ENCODE measurements at regions not wholly inside any gene's neighbourhood (a gene's known extent, or its start where the extent isn't known, plus 50 kb on each side); places are given as distances from the start of the nearest gene placed in this dataset.
"Not testable (repeated sequence)": the region's sequence is repeated elsewhere in the genome, so short reads cannot be mapped to it uniquely, and the experiment has no call there.

DNA sequence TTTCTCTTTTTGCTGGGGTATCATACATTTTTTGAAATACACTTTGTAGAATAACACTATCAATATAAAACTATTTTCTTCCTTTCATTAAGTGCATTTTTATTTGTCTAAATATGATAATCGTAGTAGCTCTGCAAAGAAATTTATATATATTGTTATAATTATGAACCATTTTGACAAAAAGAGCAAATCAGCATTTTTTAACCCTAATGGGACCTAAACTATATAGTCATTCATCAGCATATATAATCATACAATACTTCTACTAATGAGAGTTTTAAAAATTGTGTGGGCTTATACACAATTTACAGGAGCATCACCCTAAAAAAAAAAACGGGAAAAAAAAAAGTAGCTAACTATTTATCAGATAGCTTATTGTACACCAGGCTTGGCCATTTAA, 329.7 kb upstream of the TYRP1 start:
- in situ Hi-C loops (cut with MboI; ENCODE audit: low pct_unique_long_range_greater_than_20kb, low sequenced_read_pairs), result no loop called here
- no peak for DNase-seq

DNA sequence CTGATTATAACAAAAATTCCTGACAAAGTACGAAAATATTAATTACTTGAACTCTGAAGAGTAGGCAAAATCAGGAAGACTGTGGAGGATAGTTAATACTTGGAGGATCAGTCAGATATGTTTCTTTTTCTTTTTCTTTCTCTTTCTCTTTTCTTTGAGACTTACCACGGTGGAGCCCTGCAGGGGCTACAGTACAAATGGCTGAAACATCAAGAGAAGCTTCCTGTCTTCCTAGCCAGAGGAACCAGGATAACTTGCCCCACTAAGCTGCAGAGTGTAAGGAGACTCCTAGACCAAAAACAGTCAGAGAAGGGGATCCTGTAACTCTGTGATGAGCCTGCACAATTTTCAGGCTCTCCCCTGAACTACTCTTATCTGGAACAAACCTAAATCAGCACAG, 324.6 kb upstream of the TYRP1 start:
- no peak for DNase-seq
- in situ Hi-C loops (cut with MboI; ENCODE audit: low pct_unique_long_range_greater_than_20kb, low sequenced_read_pairs), result no loop called here

DNA sequence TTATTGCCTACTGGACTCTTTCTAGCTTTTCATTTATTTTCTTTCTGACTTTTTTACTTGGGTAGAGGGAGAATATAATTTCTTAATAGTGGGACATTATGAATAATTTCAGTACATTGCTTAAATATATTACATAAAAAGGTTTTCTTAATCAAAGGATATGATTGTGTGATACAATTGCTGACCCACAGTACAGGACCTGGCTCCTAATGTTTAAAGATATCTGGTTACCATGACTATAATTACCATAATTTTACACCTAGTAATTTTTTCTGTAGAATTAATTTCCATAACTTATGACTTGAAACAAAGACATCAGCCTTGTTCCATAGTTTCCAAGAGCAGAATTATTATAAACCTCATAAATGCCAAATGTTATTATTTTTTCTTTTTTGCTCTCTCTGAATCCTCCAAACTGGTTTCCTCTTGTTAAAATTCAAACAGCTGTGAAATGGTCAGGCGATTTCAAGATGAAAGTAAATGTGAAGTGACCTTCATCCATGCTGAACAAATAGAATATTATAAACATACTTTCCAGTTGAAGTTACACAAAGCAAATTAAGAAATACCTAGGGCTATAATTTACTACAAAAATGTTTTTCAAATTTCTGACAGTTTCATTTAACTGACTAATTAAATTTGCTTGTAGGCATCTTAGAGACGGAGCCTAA, 301.2 kb upstream of the TYRP1 start:
- no peak for DNase-seq
- in situ Hi-C loops (cut with MboI; ENCODE audit: low pct_unique_long_range_greater_than_20kb, low sequenced_read_pairs), result no loop called here

GRCh38 chr9:12394105-12394504, 299.1 kb upstream of the TYRP1 start:
- in situ Hi-C loops (cut with MboI; ENCODE audit: low pct_unique_long_range_greater_than_20kb, low sequenced_read_pairs), result no loop called here
- DNase-seq, result no peak

DNA sequence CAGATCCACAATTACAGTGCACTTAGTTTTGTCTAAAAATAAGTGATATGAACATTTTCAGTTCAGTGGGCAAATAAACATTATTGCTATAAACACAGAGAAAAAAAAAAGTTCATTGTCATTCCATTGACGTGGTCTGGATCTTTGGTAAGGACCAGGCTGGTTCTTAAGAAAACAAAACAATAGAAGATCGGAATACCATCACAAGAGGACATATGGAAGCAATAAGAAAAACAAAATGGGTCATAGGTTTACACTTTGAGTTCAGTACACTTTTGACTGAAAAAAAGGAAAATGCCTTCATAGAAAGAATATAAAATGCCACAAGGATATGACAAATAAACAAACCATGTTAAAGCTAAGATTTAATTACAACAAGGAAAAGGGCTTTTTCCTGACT, 289.5 kb upstream of the TYRP1 start:
- no peak for DNase-seq
- in situ Hi-C loops (cut with MboI; ENCODE audit: low pct_unique_long_range_greater_than_20kb, low sequenced_read_pairs), result no loop called here

GRCh38 chr9:12413986-12414385, 279.2 kb upstream of the TYRP1 start:
- in situ Hi-C loops (cut with MboI; ENCODE audit: low pct_unique_long_range_greater_than_20kb, low sequenced_read_pairs), result no loop called here
- no peak for DNase-seq

- in situ Hi-C loops (cut with MboI; ENCODE audit: low pct_unique_long_range_greater_than_20kb, low sequenced_read_pairs), result no loop called here
- no peak for DNase-seq
Measured at GRCh38 chr9:12414514-12414913, 278.7 kb upstream of the TYRP1 start.

DNA sequence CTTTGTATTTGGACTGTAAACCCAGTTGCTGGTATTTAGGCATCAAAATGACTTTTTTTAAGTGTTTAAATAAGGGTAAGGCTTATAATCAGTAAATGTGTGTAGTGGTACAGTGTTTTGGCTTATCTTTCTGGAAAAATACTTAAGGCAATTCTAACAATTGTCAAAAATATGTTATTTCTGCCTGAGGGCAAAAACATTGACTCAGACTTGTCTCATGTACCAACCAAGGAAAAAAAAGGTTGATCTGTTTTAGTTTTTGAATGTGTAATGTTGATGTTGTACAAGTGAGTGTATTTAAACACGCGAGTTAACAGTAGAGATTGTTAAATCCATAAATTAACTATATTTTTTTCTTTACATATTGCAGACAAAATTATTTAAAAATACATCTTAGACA, 277.8 kb upstream of the TYRP1 start:
- in situ Hi-C loops (cut with MboI; ENCODE audit: low pct_unique_long_range_greater_than_20kb, low sequenced_read_pairs), result no loop called here
- no peak for DNase-seq

DNA sequence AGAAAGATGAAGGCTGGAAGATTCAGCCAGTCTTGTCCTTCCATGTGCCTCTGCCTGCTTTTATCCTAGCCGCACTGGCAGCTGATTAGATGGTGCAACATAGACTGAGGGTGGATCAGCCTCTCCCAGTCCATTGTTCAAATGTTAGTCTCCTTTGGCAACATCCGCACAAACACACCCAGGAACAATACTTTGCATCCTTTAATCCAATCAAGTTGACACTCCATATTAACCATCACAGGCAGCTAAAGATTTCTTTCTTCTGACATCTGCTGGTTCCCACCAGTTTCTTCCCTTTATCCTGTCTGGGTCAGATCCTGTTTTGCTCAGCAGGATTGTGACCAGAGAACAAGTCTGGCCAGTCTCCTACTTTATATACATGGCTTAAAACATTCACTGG, 276.5 kb upstream of the TYRP1 start:
- DNase-seq, result no peak

DNA sequence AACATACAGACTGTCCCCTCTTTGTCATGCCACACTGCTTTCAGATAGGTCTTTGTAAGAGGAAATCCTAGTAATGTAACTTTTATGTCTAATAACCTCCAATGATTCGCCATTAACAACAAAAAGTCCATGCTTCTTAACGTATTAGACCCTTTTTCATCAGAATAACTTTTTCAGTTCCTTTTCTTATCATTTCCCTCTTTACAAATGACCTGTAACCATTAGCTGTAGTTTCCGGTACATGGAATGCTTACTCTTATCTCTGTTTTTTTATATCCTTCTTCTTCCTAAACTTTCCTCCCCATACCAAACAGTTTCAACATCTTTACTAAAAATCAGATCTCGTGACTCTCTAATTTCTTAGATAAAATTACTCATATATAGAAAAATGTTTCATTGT, 268.9 kb upstream of the TYRP1 start:
- DNase-seq, result no peak
- in situ Hi-C loops (cut with MboI; ENCODE audit: low pct_unique_long_range_greater_than_20kb, low sequenced_read_pairs), result no loop called here

More for the DNA sequence above, 276.5 kb upstream of the TYRP1 start:
- in situ Hi-C loops (cut with MboI; ENCODE audit: low pct_unique_long_range_greater_than_20kb, low sequenced_read_pairs), result no loop called here

GRCh38 chr9:12425878-12426864, 267.0 kb upstream of the TYRP1 start:
- DNase-seq, result peak; percentile 8

GRCh38 chr9:12439267-12439666, 253.9 kb upstream of the TYRP1 start:
- in situ Hi-C loops (cut with MboI; ENCODE audit: low pct_unique_long_range_greater_than_20kb, low sequenced_read_pairs), result no loop called here

More at GRCh38 chr9:12425878-12426864, 267.0 kb upstream of the TYRP1 start:
- in situ Hi-C loops (cut with MboI; ENCODE audit: low pct_unique_long_range_greater_than_20kb, low sequenced_read_pairs), result no loop called here

GRCh38 chr9:12441080-12441479, 252.1 kb upstream of the TYRP1 start:
- DNase-seq; in situ Hi-C loops (cut with MboI; ENCODE audit: low pct_unique_long_range_greater_than_20kb, low sequenced_read_pairs): not testable (repeated sequence)

More at GRCh38 chr9:12439267-12439666, 253.9 kb upstream of the TYRP1 start:
- DNase-seq, result no peak

GRCh38 chr9:12441506-12441905, 251.7 kb upstream of the TYRP1 start:
- in situ Hi-C loops (cut with MboI; ENCODE audit: low pct_unique_long_range_greater_than_20kb, low sequenced_read_pairs), result no loop called here
- DNase-seq, result no peak

- in situ Hi-C loops (cut with MboI; ENCODE audit: low pct_unique_long_range_greater_than_20kb, low sequenced_read_pairs), result no loop called here
- no peak for DNase-seq
Measured at GRCh38 chr9:12448246-12448645, 244.9 kb upstream of the TYRP1 start.

DNA sequence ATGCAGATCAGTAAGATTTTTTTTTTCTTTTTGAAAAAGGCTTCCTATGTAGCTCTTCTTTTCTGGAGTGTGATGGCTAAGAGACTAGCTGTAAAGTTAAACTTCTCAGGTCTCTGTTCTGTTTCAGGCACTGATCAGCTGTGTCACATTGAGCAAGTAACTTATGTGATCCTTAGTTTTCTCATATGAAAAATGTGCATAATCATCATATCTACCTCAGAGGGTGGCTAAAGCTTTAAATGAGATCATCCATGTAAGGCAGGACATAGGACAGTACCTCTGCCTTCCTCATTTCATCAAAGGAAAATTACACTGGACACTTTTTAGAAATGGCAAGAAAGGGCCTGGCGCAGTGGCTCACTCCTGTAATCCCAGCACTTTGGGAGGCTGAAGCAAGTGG, 235.9 kb upstream of the TYRP1 start:
- in situ Hi-C loops (cut with MboI; ENCODE audit: low pct_unique_long_range_greater_than_20kb, low sequenced_read_pairs), result no loop called here
- DNase-seq, result no peak

- in situ Hi-C loops (cut with MboI; ENCODE audit: low pct_unique_long_range_greater_than_20kb, low sequenced_read_pairs), result no loop called here
Measured at GRCh38 chr9:12461763-12462460, 231.3 kb upstream of the TYRP1 start.

DNA sequence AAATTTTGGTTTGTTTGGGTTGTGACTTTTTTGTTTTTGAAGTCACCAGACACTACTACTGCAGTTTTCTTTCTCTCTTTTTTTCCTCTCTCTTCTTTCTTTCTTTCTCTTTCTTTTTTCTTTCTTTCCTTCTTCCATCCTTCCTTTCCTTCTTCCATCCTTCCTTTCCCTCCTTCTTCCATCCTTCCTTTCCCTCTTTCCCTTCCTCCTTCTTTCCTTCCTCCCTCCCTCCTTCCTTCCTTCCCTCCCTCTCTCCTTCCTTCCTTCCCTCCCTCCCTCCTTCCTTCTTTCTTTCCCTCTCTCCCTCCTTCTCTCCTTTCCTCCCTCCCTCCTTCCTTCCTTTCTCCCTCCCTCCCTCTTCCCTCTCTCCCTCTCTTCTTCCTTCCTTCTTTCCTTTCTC, 230.3 kb upstream of the TYRP1 start:
- in situ Hi-C loops (cut with MboI; ENCODE audit: low pct_unique_long_range_greater_than_20kb, low sequenced_read_pairs), result no loop called here
- DNase-seq, result no peak

More at GRCh38 chr9:12461763-12462460, 231.3 kb upstream of the TYRP1 start:
- no peak for DNase-seq

- in situ Hi-C loops (cut with MboI; ENCODE audit: low pct_unique_long_range_greater_than_20kb, low sequenced_read_pairs), result no loop called here
- no peak for DNase-seq
Measured at GRCh38 chr9:12463641-12464040, 229.5 kb upstream of the TYRP1 start.

DNA sequence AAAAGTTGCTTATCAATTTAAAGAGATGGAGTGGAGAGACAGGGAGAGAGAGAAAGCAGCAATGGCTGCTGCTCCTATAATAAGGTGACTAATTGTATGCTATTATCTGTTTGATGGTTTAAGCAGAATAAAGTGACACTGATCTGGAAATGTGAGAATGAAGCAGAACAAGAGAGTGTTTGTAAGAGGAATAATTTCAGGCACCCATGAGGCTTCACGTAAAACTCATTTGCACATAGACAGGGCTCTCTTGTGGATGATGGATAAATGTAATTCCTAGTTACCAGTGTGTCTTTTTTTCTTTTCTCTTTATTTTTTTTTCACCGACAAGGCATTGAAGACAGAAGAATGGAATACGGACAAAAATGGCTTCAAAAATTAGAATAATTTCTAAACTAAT, 228.8 kb upstream of the TYRP1 start:
- in situ Hi-C loops (cut with MboI; ENCODE audit: low pct_unique_long_range_greater_than_20kb, low sequenced_read_pairs), result no loop called here
- DNase-seq, result no peak

Measured in KBM-7 (cell line).